Stimulated activated CD8-positive, alpha-beta memory T cell treated with anti-CD3 and anti-CD28 coated beads, Interleukin-15, amount 100 ng/mL, for 48 hours (primary cell): ENCODE measurements at regions not wholly inside any gene's neighbourhood (a gene's known extent, or its start where the extent isn't known, plus 50 kb on each side); places are given as distances from the start of the nearest gene placed in this dataset.
A peak's percentile ranks its signal among the peaks of the same experiment; 100 is the strongest.

Source experiments
- DNase-seq, 2 donors: peaks; one replicate each; pipeline ENCODE4 v3.0.0-alpha.2; 2020; ENCODE audit warnings: low read depth in 2 of 2

- DNase-seq: no peak
Measured at GRCh38 chr2:160672211-160672610, 178.6 kb upstream of the RBMS1 start.

- DNase-seq: no peak
Measured at GRCh38 chr2:160674146-160674750, 180.6 kb upstream of the RBMS1 start.

GRCh38 chr2:160679686-160680085 is 186.1 kb upstream of the RBMS1 start:
- DNase-seq: no peak

GRCh38 chr2:160680294-160680693 is 186.7 kb upstream of the RBMS1 start:
- DNase-seq: no peak

GRCh38 chr2:160680974-160681373 is 187.4 kb upstream of the RBMS1 start:
- no peak for DNase-seq

GRCh38 chr2:160683206-160683605 is 189.6 kb upstream of the RBMS1 start:
- DNase-seq: no peak

GRCh38 chr2:160687629-160688028 is 194.0 kb upstream of the RBMS1 start:
- DNase-seq: no peak

GRCh38 chr2:160689441-160689840 is 195.8 kb upstream of the RBMS1 start:
- DNase-seq: no peak

- DNase-seq: no peak
Measured at GRCh38 chr2:160694221-160694620, 200.6 kb upstream of the RBMS1 start.

GRCh38 chr2:160694631-160695030 is 201.0 kb upstream of the RBMS1 start:
- peak; percentile 29 to 30 for DNase-seq

- DNase-seq: no peak
Measured at GRCh38 chr2:160695402-160696086, 201.9 kb upstream of the RBMS1 start.

GRCh38 chr2:160696087-160696452 is 202.5 kb upstream of the RBMS1 start:
- no peak for DNase-seq

GRCh38 chr2:160697817-160698216 is 204.2 kb upstream of the RBMS1 start:
- DNase-seq: no peak

- no peak for DNase-seq
Measured at GRCh38 chr2:160700021-160700814, 206.6 kb upstream of the RBMS1 start.

GRCh38 chr2:160701822-160702221 is 208.2 kb upstream of the RBMS1 start:
- DNase-seq: no peak

GRCh38 chr2:160702754-160703153 is 209.1 kb upstream of the RBMS1 start:
- DNase-seq: no peak

GRCh38 chr2:160703648-160704585 is 210.3 kb upstream of the RBMS1 start:
- DNase-seq: peak in 1 of 2 donors; percentile 1

- DNase-seq: no peak
Measured at GRCh38 chr2:160715428-160715827, 221.8 kb upstream of the RBMS1 start.

GRCh38 chr2:160719116-160719515 is 225.5 kb upstream of the RBMS1 start:
- DNase-seq: no peak

- DNase-seq: no peak
Measured at GRCh38 chr2:160720098-160720497, 226.5 kb upstream of the RBMS1 start.

- DNase-seq: no peak
Measured at GRCh38 chr2:160721089-160722040, 227.8 kb upstream of the RBMS1 start.
